ENCODE measurements at regions not wholly inside any gene's neighbourhood (a gene's known extent, or its start where the extent isn't known, plus 50 kb on each side); places are given as distances from the start of the nearest gene placed in this dataset.

GRCh38 chr5:3715062-3715461, 119.4 kb downstream of the IRX1 start:
- ATAC-seq (ENCODE audit: poor library complexity) (peak; percentile 56), DNase-seq (peak; percentile 57)
- intact Hi-C loops (cut with DNase I) = no loop called here

- no peak for ATAC-seq (ENCODE audit: poor library complexity)
- intact Hi-C loops (cut with DNase I) = no loop called here
These were observed 134.0 kb downstream of the IRX1 start for GRCh38 chr5:3729631-3730030.

GRCh38 chr5:3734632-3735031, 139.0 kb downstream of the IRX1 start:
- no peak for DNase-seq
- no peak for ATAC-seq (ENCODE audit: poor library complexity)
- intact Hi-C loops (cut with DNase I) = no loop called here

More at GRCh38 chr5:3729631-3730030, 134.0 kb downstream of the IRX1 start:
- DNase-seq = no peak

- DNase-seq (no peak), ATAC-seq (ENCODE audit: poor library complexity) (no peak)
- intact Hi-C loops (cut with DNase I) = no loop called here
These were observed 140.8 kb downstream of the IRX1 start for GRCh38 chr5:3736466-3736865.

GRCh38 chr5:3736926-3737325, 141.3 kb downstream of the IRX1 start:
- ATAC-seq (ENCODE audit: poor library complexity) = no peak
- DNase-seq = no peak
- intact Hi-C loops (cut with DNase I) = no loop called here

GRCh38 chr5:3738919-3739318, 143.3 kb downstream of the IRX1 start:
- ATAC-seq (ENCODE audit: poor library complexity) (no peak), DNase-seq (no peak)
- intact Hi-C loops (cut with DNase I) = no loop called here

- intact Hi-C loops (cut with DNase I) = no loop called here
- no peak for ATAC-seq (ENCODE audit: poor library complexity)
- no peak for DNase-seq
These were observed 145.1 kb downstream of the IRX1 start for GRCh38 chr5:3740546-3741373.

GRCh38 chr5:3741374-3741770, 145.7 kb downstream of the IRX1 start:
- ATAC-seq (ENCODE audit: poor library complexity) (no peak), DNase-seq (no peak)
- intact Hi-C loops (cut with DNase I) = no loop called here

GRCh38 chr5:3742750-3743149, 147.1 kb downstream of the IRX1 start:
- no peak for DNase-seq
- no peak for ATAC-seq (ENCODE audit: poor library complexity)
- intact Hi-C loops (cut with DNase I) = no loop called here

GRCh38 chr5:3751846-3752245, 156.2 kb downstream of the IRX1 start:
- DNase-seq (no peak), ATAC-seq (ENCODE audit: poor library complexity) (no peak)
- intact Hi-C loops (cut with DNase I) = no loop called here

- peak; percentile 22 for ATAC-seq (ENCODE audit: poor library complexity)
- DNase-seq = no peak
- intact Hi-C loops (cut with DNase I) = no loop called here
These were observed 182.4 kb downstream of the IRX1 start for GRCh38 chr5:3778000-3778550.

- DNase-seq = no peak
- peak; percentile 64 for ATAC-seq (ENCODE audit: poor library complexity)
- intact Hi-C loops (cut with DNase I) = no loop called here
These were observed 183.3 kb downstream of the IRX1 start for GRCh38 chr5:3778945-3779344.

- DNase-seq = no peak
- intact Hi-C loops (cut with DNase I) = no loop called here
- no peak for ATAC-seq (ENCODE audit: poor library complexity)
These were observed 184.6 kb downstream of the IRX1 start for GRCh38 chr5:3780278-3780677.

- intact Hi-C loops (cut with DNase I) = no loop called here
- DNase-seq = no peak
- peak; percentile 36 for ATAC-seq (ENCODE audit: poor library complexity)
These were observed 185.3 kb downstream of the IRX1 start for GRCh38 chr5:3780907-3781306.

- DNase-seq = no peak
- ATAC-seq (ENCODE audit: poor library complexity) = no peak
- intact Hi-C loops (cut with DNase I) = no loop called here
These were observed 189.2 kb downstream of the IRX1 start for GRCh38 chr5:3784854-3785253.

GRCh38 chr5:3786165-3786564, 190.5 kb downstream of the IRX1 start:
- DNase-seq = no peak
- intact Hi-C loops (cut with DNase I) = no loop called here
- ATAC-seq (ENCODE audit: poor library complexity) = no peak

GRCh38 chr5:3786891-3787430, 191.3 kb downstream of the IRX1 start:
- no peak for ATAC-seq (ENCODE audit: poor library complexity)
- intact Hi-C loops (cut with DNase I) = no loop called here
- no peak for DNase-seq

GRCh38 chr5:3787604-3788003, 192.0 kb downstream of the IRX1 start:
- DNase-seq (no peak), ATAC-seq (ENCODE audit: poor library complexity) (no peak)
- intact Hi-C loops (cut with DNase I) = no loop called here

GRCh38 chr5:3789519-3790193, 194.0 kb downstream of the IRX1 start:
- no peak for DNase-seq
- intact Hi-C loops (cut with DNase I) = no loop called here
- no peak for ATAC-seq (ENCODE audit: poor library complexity)

- intact Hi-C loops (cut with DNase I) = no loop called here
- ATAC-seq (ENCODE audit: poor library complexity) (no peak), DNase-seq (no peak)
These were observed 197.5 kb downstream of the IRX1 start for GRCh38 chr5:3793162-3793561.
